IMR-90 (cell line): ENCODE measurements at regions not wholly inside any gene's neighbourhood (a gene's known extent, or its start where the extent isn't known, plus 50 kb on each side); places are given as distances from the start of the nearest gene placed in this dataset.

Experiments used
- ATAC-seq: fragments of 200-7000 bp; cut with Tn5 transposase; 2 replicates; pipeline ENCODE4 v1.9.1; 2020; ENCODE audit warnings: low read depth, mild to moderate bottlenecking, moderate library complexity
- BruUV-seq: library from RNA; stranded (reverse); fragments of 400-500 nt; replicated peaks from 2 replicates; lab custom pipeline; 2021; lab: Mats Ljungman, UMichigan
- CTCF ChIA-PET: fragments of 300-600 bp; formaldehyde crosslinking; extraction: SDS; loops from one replicate; lab custom pipeline; 2021; ENCODE audit warnings: antibody characterized with exemption; lab: Yijun Ruan, JAX
- POLR2A ChIA-PET: fragments of 300-600 bp; sonication (Branson Sonifier 250); formaldehyde crosslinking; loops from one replicate; lab custom pipeline; 2022; ENCODE audit warnings: antibody characterized with exemption; ENCODE audit not compliant: unreplicated experiment; lab: Charles Lee
- DNase-seq: peaks from one replicate; pipeline ENCODE4 v3.0.0; 2013
- H2AFZ ChIP-seq: replicated peaks from 2 replicates; pipeline ENCODE3; 2013; ENCODE audit warnings: low read length, mild to moderate bottlenecking; ENCODE audit not compliant: poor library complexity
- H2AK5ac ChIP-seq: 2 replicates; pipeline ENCODE4 v1.6.1; 2013; ENCODE audit warnings: low read depth, low read length, inconsistent platforms
- H2AK9ac ChIP-seq: replicated peaks from 2 replicates; pipeline ENCODE3; 2013; ENCODE audit warnings: mild to moderate bottlenecking, low read depth, low read length, moderate library complexity; ENCODE audit not compliant: poor library complexity
- H2BK120ac ChIP-seq: 2 replicates; pipeline ENCODE4 v1.6.1; 2013; ENCODE audit warnings: low read depth, low read length, inconsistent platforms
- H2BK15ac ChIP-seq: 3 replicates; pipeline ENCODE4 v1.6.1; 2013; ENCODE audit warnings: low read depth, low read length, inconsistent platforms
- H2BK20ac ChIP-seq: 2 replicates; pipeline ENCODE4 v1.6.1; 2013; ENCODE audit warnings: low read depth, mild to moderate bottlenecking, inconsistent platforms, low read length, moderate library complexity
- H2BK5ac ChIP-seq: 2 replicates; pipeline ENCODE4 v1.6.1; 2013; ENCODE audit warnings: mild to moderate bottlenecking, low read depth, low read length, inconsistent platforms; ENCODE audit not compliant: poor library complexity, severe bottlenecking
- H3K14ac ChIP-seq: replicated peaks from 2 replicates; pipeline ENCODE4 v1.6.1; 2013; ENCODE audit warnings: low read depth, low read length, inconsistent platforms
- H3K18ac ChIP-seq: 2 replicates; pipeline ENCODE4 v1.6.1; 2013; ENCODE audit warnings: low read depth, low read length, control low read depth
- H3K23ac ChIP-seq: 2 replicates; pipeline ENCODE4 v1.6.1; 2013; ENCODE audit warnings: low read depth, low read length, inconsistent platforms
- H3K27ac ChIP-seq: 2 replicates; pipeline ENCODE4 v1.5.1; 2013; ENCODE audit warnings: mild to moderate bottlenecking, control low read depth, low read length; ENCODE audit not compliant: insufficient read depth
- H3K27me3 ChIP-seq: 2 replicates; pipeline ENCODE4 v1.6.1; 2013; ENCODE audit warnings: low read length; ENCODE audit not compliant: control insufficient read depth, insufficient read depth
- H3K36me3 ChIP-seq: 2 replicates; pipeline ENCODE4 v1.6.1; 2013; ENCODE audit warnings: low read length, mixed read lengths; ENCODE audit not compliant: control insufficient read depth, insufficient read depth
- H3K4ac ChIP-seq: 2 replicates; pipeline ENCODE4 v1.6.1; 2013; ENCODE audit warnings: low read depth, low read length, inconsistent platforms
- H3K4me1 ChIP-seq: 2 replicates; pipeline ENCODE4 v1.6.1; 2013; ENCODE audit warnings: low read length, mixed read lengths; ENCODE audit not compliant: control insufficient read depth, insufficient read depth
- H3K4me2 ChIP-seq: 2 replicates; pipeline ENCODE4 v1.6.1; 2013; ENCODE audit warnings: low read depth, mild to moderate bottlenecking, control low read depth, low read length, moderate library complexity
- H3K4me3 ChIP-seq: 2 replicates; pipeline ENCODE4 v1.5.1; 2013; ENCODE audit warnings: low read depth, mild to moderate bottlenecking, control low read depth, low read length, moderate library complexity; ENCODE audit not compliant: insufficient read depth
- H3K56ac ChIP-seq: 2 replicates; pipeline ENCODE4 v1.6.1; 2013; ENCODE audit warnings: low read length, inconsistent platforms; ENCODE audit not compliant: insufficient read depth; ENCODE audit errors: extremely low read depth
- H3K79me1 ChIP-seq, 2 experiments: 2 replicates each; pipeline ENCODE4 v1.6.1; 2013; ENCODE audit warnings: low read length in 2 of 2, inconsistent platforms in 1 of 2, low read depth in 1 of 2
- H3K9ac ChIP-seq: 2 replicates; pipeline ENCODE4 v1.6.1; 2013; ENCODE audit warnings: low read depth, low read length, control low read depth
- H3K9me1 ChIP-seq: 2 replicates; pipeline ENCODE4 v1.6.1; 2013; ENCODE audit warnings: low read length, inconsistent platforms; ENCODE audit not compliant: insufficient read depth
- H3K9me3 ChIP-seq: 2 replicates; pipeline ENCODE4 v1.6.1; 2013; ENCODE audit warnings: low read length; ENCODE audit not compliant: control insufficient read depth, insufficient read depth
- H4K20me1 ChIP-seq: 2 replicates; pipeline ENCODE4 v1.6.1; 2013; ENCODE audit warnings: low read length, inconsistent platforms; ENCODE audit not compliant: insufficient read depth
- H4K5ac ChIP-seq: 2 replicates; pipeline ENCODE4 v1.6.1; 2013; ENCODE audit warnings: mild to moderate bottlenecking, low read depth, low read length, control low read depth
- H4K8ac ChIP-seq, 2 experiments: 2 replicates each; pipeline ENCODE4 v1.6.1; 2013; ENCODE audit warnings: low read depth in 2 of 2, low read length in 2 of 2, control low read depth in 1 of 2, inconsistent platforms in 1 of 2
- H4K91ac ChIP-seq: 2 replicates; pipeline ENCODE4 v1.6.1; 2013; ENCODE audit warnings: low read depth, low read length, inconsistent platforms; ENCODE audit not compliant: insufficient read depth
- BHLHE40 ChIP-seq: fragments of 150-350 bp; IDR thresholded peaks from 2 replicates; pipeline ENCODE4 v1.6.1; 2016; ENCODE audit warnings: mild to moderate bottlenecking, low read depth, low read length
- CEBPB ChIP-seq: IDR thresholded peaks from 2 replicates; pipeline ENCODE4 v1.6.1; 2012; ENCODE audit warnings: low read depth, low read length, improper control_type of control experiment
- FOS ChIP-seq: fragments of 150-350 bp; IDR thresholded peaks from 2 replicates; pipeline ENCODE4 v1.6.1; 2016; ENCODE audit warnings: low read depth, low read length
- MXI1 ChIP-seq: IDR thresholded peaks from 2 replicates; pipeline ENCODE4 v1.6.1; 2012; ENCODE audit warnings: low read depth, mild to moderate bottlenecking, low read length, moderate library complexity, borderline replicate concordance
- NFE2L2 ChIP-seq: fragments of 150-350 bp; IDR thresholded peaks from 2 replicates; pipeline ENCODE4 v1.6.1; 2016; ENCODE audit warnings: low read depth, mild to moderate bottlenecking, low read length
- POLR2A ChIP-seq: IDR thresholded peaks from 2 replicates; pipeline ENCODE4 v1.6.1; 2012; ENCODE audit warnings: mild to moderate bottlenecking, low read depth, low read length
- RAD21 ChIP-seq: IDR thresholded peaks from 2 replicates; pipeline ENCODE4 v1.6.1; 2012; ENCODE audit warnings: low read length, improper control_type of control experiment
- RFX5 ChIP-seq: IDR thresholded peaks from 2 replicates; pipeline ENCODE4 v1.8.0; 2012; ENCODE audit warnings: low read depth, mild to moderate bottlenecking, low read length, moderate library complexity
- SMC3 ChIP-seq: fragments of 150-350 bp; IDR thresholded peaks from 2 replicates; pipeline ENCODE4 v1.6.1; 2016; ENCODE audit warnings: low read depth, mild to moderate bottlenecking, antibody characterized with exemption, low read length, moderate library complexity
- WGBS, 2 experiments: methylation state at CpG; one replicate each; pipeline versions ENCODE4 v1.1.5 to v1.1.7; 2013; ENCODE audit warnings: missing lambda C conversion rate in 2 of 2; ENCODE audit not compliant: insufficient read length in 1 of 2; ENCODE audit errors: extremely low coverage in 2 of 2; 5-methylcytosine and 5-hydroxymethylcytosine counted together
- dilution Hi-C: fragments of 300-500 bp; cut with HindIII; formaldehyde crosslinking; loops from one replicate; pipeline ENCODE4 v1.14.3; 2018; ENCODE audit warnings: low sequenced_read_pairs; ENCODE audit not compliant: unreplicated experiment
- in situ Hi-C: fragments of 300-500 bp; cut with MboI; formaldehyde crosslinking; loops from 3 replicates; pipeline ENCODE4 v1.14.3; 2019; ENCODE audit warnings: low sequenced_read_pairs, inconsistent platforms, mixed read lengths
- intact Hi-C: fragments of 100-400 bp; cut with micrococcal nuclease; formaldehyde crosslinking; loops from 2 replicates; pipeline ENCODE4 v1.10.0; 2022
- TF ChIP-seq, protein P1 (sequence below): fragments of 150-350 bp; IDR thresholded peaks from 2 replicates; pipeline ENCODE4 v1.6.1; 2017; ENCODE audit warnings: mild to moderate bottlenecking, antibody characterized with exemption, low read length, low read depth

DNA sequence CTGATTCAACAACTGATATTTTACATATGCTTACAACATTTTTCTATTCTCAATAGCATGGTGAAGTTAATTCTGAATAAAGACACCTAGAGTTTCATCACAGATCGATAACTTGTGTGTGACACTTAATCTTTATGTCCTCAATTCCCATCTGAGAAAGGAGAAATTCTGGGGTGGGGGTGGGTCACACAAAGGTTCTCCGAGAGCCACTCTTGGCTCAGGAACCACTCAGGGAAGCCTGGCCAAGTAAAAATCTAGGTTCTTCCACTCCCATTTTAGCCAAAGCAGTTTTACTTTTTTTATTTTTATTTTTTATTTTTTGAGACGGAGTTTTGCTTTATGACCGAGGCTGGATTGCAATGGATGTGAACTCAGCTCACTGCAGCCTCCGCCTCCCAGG, 111.0 kb upstream of the TBL1XR1 start:
- no CpG with 5 or more reads among the region's 5 CpGs for WGBS, 2 experiments
- POLR2A ChIA-PET: no interaction called here

More for the DNA sequence above, 111.0 kb upstream of the TBL1XR1 start:
- Histone ChIP-seq H4K5ac (no peak overlapping the region), H3K14ac (no peak overlapping the region), H4K91ac (no peak overlapping the region), H4K20me1 (no peaks in the 10 kb centered on the region), H3K4me1 (no peaks in the 10 kb centered on the region), H4K8ac (no peak overlapping the region), H2AK5ac (no peak overlapping the region), H3K27ac (no peak overlapping the region), H3K4me3 (no peak overlapping the region), H3K56ac (no peak overlapping the region), H3K4ac (no peak overlapping the region), H2BK15ac (no peak overlapping the region), H2BK5ac (no peak overlapping the region), H2BK120ac (no peak overlapping the region), H3K4me2 (no peak overlapping the region), H2AK9ac (no peak overlapping the region), H3K79me1 (no peaks in the 10 kb centered on the region), H2AFZ (no peak overlapping the region), H3K18ac (no peak overlapping the region), H3K36me3 (no peaks in the 10 kb centered on the region), H3K27me3 (no peaks in the 10 kb centered on the region), H3K9ac (no peak overlapping the region), H2BK20ac (no peak overlapping the region), H3K9me1 (no peaks in the 10 kb centered on the region), H3K9me3 (no peaks in the 10 kb centered on the region), H3K23ac (no peak overlapping the region)
- ATAC-seq: no peak
- DNase-seq: no peak
- TF ChIP-seq MXI1 (no peak), CEBPB (no peak), RFX5 (no peak), FOS (no peak), BHLHE40 (no peak), NFE2L2 (no peak), POLR2A (no peak), SMC3 (no peak), RAD21 (no peak)
- TF ChIP-seq, protein P1, sequence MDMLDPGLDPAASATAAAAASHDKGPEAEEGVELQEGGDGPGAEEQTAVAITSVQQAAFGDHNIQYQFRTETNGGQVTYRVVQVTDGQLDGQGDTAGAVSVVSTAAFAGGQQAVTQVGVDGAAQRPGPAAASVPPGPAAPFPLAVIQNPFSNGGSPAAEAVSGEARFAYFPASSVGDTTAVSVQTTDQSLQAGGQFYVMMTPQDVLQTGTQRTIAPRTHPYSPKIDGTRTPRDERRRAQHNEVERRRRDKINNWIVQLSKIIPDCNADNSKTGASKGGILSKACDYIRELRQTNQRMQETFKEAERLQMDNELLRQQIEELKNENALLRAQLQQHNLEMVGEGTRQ: no peak
- intact Hi-C loops (no loop called here), in situ Hi-C loops (no loop called here), dilution Hi-C loops (no loop called here)
- CTCF ChIA-PET: no interaction called here
- no TSS peak for BruUV-seq
